K562 (cell line): ENCODE measurements at regions not wholly inside any gene's neighbourhood (a gene's known extent, or its start where the extent isn't known, plus 50 kb on each side); places are given as distances from the start of the nearest gene placed in this dataset.

Experiments
- ATAC-seq: fragments of 200-7000 bp; cut with Tn5 transposase; 3 replicates; pipeline ENCODE4 v1.9.1; 2020; ENCODE audit warnings: moderate library complexity
- BruUV-seq: library from RNA; stranded (reverse); fragments of 400-500 nt; replicated peaks from 2 replicates; lab custom pipeline; 2021; lab: Mats Ljungman, UMichigan
- CTCF ChIA-PET: fragments of 300-600 bp; formaldehyde crosslinking; extraction: SDS; loops from one replicate; lab custom pipeline; 2021; ENCODE audit warnings: low intra/inter-chr PET ratio; lab: Yijun Ruan, JAX
- POLR2A ChIA-PET: fragments of 300-600, 350-650 bp; sonication (Branson Sonifier 250); formaldehyde crosslinking; extraction: SDS; loops from one replicate; lab custom pipeline; 2021; ENCODE audit warnings: antibody characterized with exemption, inconsistent platforms; lab: Yijun Ruan, JAX
- DNase-seq, 4 experiments: peaks; one replicate each; pipeline versions ENCODE4 v3.0.0 to v3.0.0-alpha.2; 2011 to 2018; ENCODE audit warnings: low spot score in 3 of 4, mixed read lengths in 3 of 4; ENCODE audit errors: extremely low read depth in 1 of 4
- FAIRE-seq: peaks from 2 replicates; lab custom pipeline; 2011; peaks lifted over from hg19 to GRCh38; lab: Jason Lieb, UNC
- H2AFZ ChIP-seq: 2 replicates; pipeline ENCODE4 v1.6.0; 2011; ENCODE audit warnings: low read depth, low read length, control low read depth, inconsistent platforms
- H3K27ac ChIP-seq: fragments of 200-600 bp; 3 replicates; pipeline ENCODE4 v1.8.0; 2011; ENCODE audit warnings: low read depth, mild to moderate bottlenecking, control low read depth, inconsistent platforms, low read length, moderate library complexity, mixed read lengths; ENCODE audit errors: extremely low read depth
- H3K27me3 ChIP-seq, 2 experiments: fragments of 300-600 bp in 1 of 2; 2 replicates in 1 of 2; 3 replicates in 1 of 2; pipeline versions ENCODE4 v1.6.0 to v1.8.0; 2011; ENCODE audit warnings: inconsistent platforms in 2 of 2, low read length in 2 of 2, mild to moderate bottlenecking in 1 of 2, mixed read lengths in 1 of 2, moderate library complexity in 1 of 2; ENCODE audit not compliant: control insufficient read depth in 2 of 2, insufficient read depth in 2 of 2
- H3K36me3 ChIP-seq: fragments of 300-600 bp; 3 replicates; pipeline ENCODE4 v1.8.0; 2011; ENCODE audit warnings: mild to moderate bottlenecking, low read length, inconsistent platforms; ENCODE audit not compliant: control insufficient read depth, insufficient read depth
- H3K4me1 ChIP-seq, 2 experiments: fragments of 200-600 bp in 1 of 2; replicated peaks in 1 of 2; 2 replicates in 1 of 2; 3 replicates in 1 of 2; pipeline versions ENCODE4 v1.5.1 to v1.8.0; 2011; ENCODE audit warnings: inconsistent platforms in 2 of 2, low read length in 2 of 2, mild to moderate bottlenecking in 1 of 2, mixed read lengths in 1 of 2, moderate library complexity in 1 of 2; ENCODE audit not compliant: control insufficient read depth in 2 of 2, insufficient read depth in 2 of 2
- H3K4me2 ChIP-seq: 2 replicates; pipeline ENCODE4 v1.6.1; 2011; ENCODE audit warnings: low read length, control low read depth, inconsistent platforms, mixed read lengths; ENCODE audit not compliant: insufficient read depth
- H3K4me3 ChIP-seq: fragments of 200-600 bp; sonication (generic), shearing (Covaris generic); 2 replicates; pipeline ENCODE4 v1.5.1; 2016; ENCODE audit warnings: control low read depth, inconsistent platforms
- H3K79me2 ChIP-seq: fragments of 200-600 bp; 3 replicates; pipeline ENCODE4 v1.8.0; 2011; ENCODE audit warnings: low read length, inconsistent platforms; ENCODE audit not compliant: control insufficient read depth, insufficient read depth
- H3K9ac ChIP-seq, 2 experiments: 2 replicates each; pipeline versions ENCODE4 v1.6.0 to v1.6.1; 2011; ENCODE audit warnings: low read depth in 2 of 2, low read length in 2 of 2, control low read depth in 1 of 2, inconsistent platforms in 1 of 2, mild to moderate bottlenecking in 1 of 2, mixed read lengths in 1 of 2; ENCODE audit not compliant: insufficient read depth in 1 of 2
- H3K9me1 ChIP-seq: one replicate; pipeline ENCODE4 v1.6.0; 2011; ENCODE audit warnings: inconsistent platforms, mild to moderate bottlenecking, low read length, moderate library complexity; ENCODE audit not compliant: control insufficient read depth, insufficient read depth
- H3K9me3 ChIP-seq: replicated peaks from 2 replicates; pipeline ENCODE4 v1.5.1; 2011; ENCODE audit warnings: low read depth, low read length, inconsistent platforms; ENCODE audit not compliant: control insufficient read depth, insufficient read depth
- H4K20me1 ChIP-seq: replicated peaks from 2 replicates; pipeline ENCODE4 v1.6.1; 2011; ENCODE audit warnings: low read length, inconsistent platforms, mixed read lengths; ENCODE audit not compliant: control insufficient read depth, insufficient read depth
- HMGN3 ChIP-seq: IDR thresholded peaks from 2 replicates; pipeline ENCODE4 v1.6.1; 2011; ENCODE audit warnings: borderline replicate concordance, low read depth, mild to moderate bottlenecking, mixed read lengths, low read length; ENCODE audit not compliant: insufficient read length; ENCODE audit errors: extremely low read depth
- HSF4 ChIP-seq: fragments of 250-450 bp; sonication (Bioruptor Pico); IDR thresholded peaks from 2 replicates; pipeline ENCODE4 v2.1.2; 2022; ENCODE audit warnings: mild to moderate bottlenecking, moderate library complexity, borderline replicate concordance
- KLF1 ChIP-seq: fragments of 450-650 bp; IDR thresholded peaks from 2 replicates; pipeline ENCODE4 v1.6.1; 2016; ENCODE audit warnings: missing genetic modification characterization, missing compliant biosample characterization
- MYC ChIP-seq, 2 experiments: fragments of 250-450 bp in 1 of 2; sonication (Bioruptor Pico) in 1 of 2; IDR thresholded peaks; 2 replicates each; pipeline versions ENCODE4 v1.5.1 to v1.6.1; 2012 to 2021; ENCODE audit warnings: low read depth in 2 of 2, borderline replicate concordance in 1 of 2, improper control_type of control experiment in 1 of 2, low read length in 1 of 2, mild to moderate bottlenecking in 1 of 2, moderate library complexity in 1 of 2
- PTTG1 ChIP-seq: fragments of 450-650 bp; IDR thresholded peaks from 2 replicates; pipeline ENCODE4 v1.6.1; 2016; ENCODE audit warnings: low read depth, mild to moderate bottlenecking, missing genetic modification characterization, missing compliant biosample characterization
- SOX6 ChIP-seq: fragments of 450-650 bp; IDR thresholded peaks from 2 replicates; pipeline ENCODE4 v1.6.1; 2014; ENCODE audit warnings: mild to moderate bottlenecking
- TAF15 ChIP-seq: fragments of 200-400 bp; formaldehyde crosslinking; IDR thresholded peaks from 2 replicates; pipeline ENCODE4 v1.6.1; 2017; ENCODE audit warnings: mild to moderate bottlenecking, low read depth, low read length, moderate library complexity
- TSC22D4 ChIP-seq: fragments of 450-650 bp; IDR thresholded peaks from 2 replicates; pipeline ENCODE4 v1.6.1; 2016; ENCODE audit warnings: missing genetic modification characterization, missing biosample characterization, control low read depth
- ZNF143 ChIP-seq: sonication (generic); formaldehyde crosslinking; IDR thresholded peaks from 2 replicates; pipeline ENCODE4 v1.9.0; 2022; ENCODE audit warnings: mild to moderate bottlenecking, missing genetic modification reagents
- WGBS: fragments of 100-300 bp; shearing (Covaris generic); methylation state at CpG from one replicate; pipeline ENCODE4 v1.1.6; 2016; ENCODE audit warnings: low coverage, mixed read lengths; ENCODE audit not compliant: insufficient coverage; ENCODE audit errors: missing lambda C conversion rate; 5-methylcytosine and 5-hydroxymethylcytosine counted together
- in situ Hi-C: fragments of 300-500 bp; cut with MboI; formaldehyde crosslinking; loops from 4 replicates; pipeline ENCODE4 v1.15.0; 2018; ENCODE audit warnings: inconsistent platforms, mixed read lengths
- intact Hi-C: fragments of 100-400 bp; cut with micrococcal nuclease; formaldehyde crosslinking; loops from 2 replicates; pipeline ENCODE4 v1.14.2; 2022
- TF ChIP-seq, protein P1 (sequence below), 2 experiments: fragments of 450-650 bp; IDR thresholded peaks; 2 replicates each; pipeline ENCODE4 v1.6.1; 2016

DNA sequence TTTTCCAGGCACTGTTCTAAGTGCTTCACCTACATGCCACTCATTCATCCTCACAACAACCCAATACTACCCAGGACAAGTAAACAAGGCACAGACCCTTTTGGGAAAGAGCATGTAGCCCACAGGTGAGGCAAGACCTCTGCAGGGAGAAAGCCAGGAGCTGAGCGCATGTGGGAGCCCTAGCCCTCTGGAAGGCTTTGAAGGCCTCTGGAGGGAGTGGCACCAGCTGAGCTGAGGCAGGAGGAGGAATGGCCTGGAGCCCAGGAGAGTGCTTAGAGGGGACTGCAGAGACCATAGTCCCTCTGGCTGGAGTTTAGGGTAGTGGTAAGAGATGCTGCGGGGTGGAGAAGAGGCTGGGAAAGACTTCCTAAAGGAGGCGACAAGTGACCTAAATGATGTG is 516.5 kb downstream of the FUT8 start:
- no peak overlapping the region for H3K9ac ChIP-seq
- in situ Hi-C loops: no loop called here
- ChIA-PET POLR2A (no interaction called here), CTCF (no interaction called here)
- no peaks in the 10 kb centered on the region for H3K27me3 ChIP-seq
- no peak for DNase-seq
- no peak for FAIRE-seq
- TF ChIP-seq TAF15 (no peak), HSF4 (CRISPR knock-in tag) (no peak), KLF1 (tag) (no peak), SOX6 (no peak), ZNF143 (no peak), PTTG1 (tag) (no peak), MYC (IDR thresholded peaks at IDR 0.05; ENCODE audit: low read depth, low read length) (no peak), MYC (CRISPR knock-in tag; IDR thresholded peaks at IDR 0.05; ENCODE audit: borderline replicate concordance, low read depth) (no peak), HMGN3 (no peak), TSC22D4 (tag) (no peak)
- TF ChIP-seq, protein P1, sequence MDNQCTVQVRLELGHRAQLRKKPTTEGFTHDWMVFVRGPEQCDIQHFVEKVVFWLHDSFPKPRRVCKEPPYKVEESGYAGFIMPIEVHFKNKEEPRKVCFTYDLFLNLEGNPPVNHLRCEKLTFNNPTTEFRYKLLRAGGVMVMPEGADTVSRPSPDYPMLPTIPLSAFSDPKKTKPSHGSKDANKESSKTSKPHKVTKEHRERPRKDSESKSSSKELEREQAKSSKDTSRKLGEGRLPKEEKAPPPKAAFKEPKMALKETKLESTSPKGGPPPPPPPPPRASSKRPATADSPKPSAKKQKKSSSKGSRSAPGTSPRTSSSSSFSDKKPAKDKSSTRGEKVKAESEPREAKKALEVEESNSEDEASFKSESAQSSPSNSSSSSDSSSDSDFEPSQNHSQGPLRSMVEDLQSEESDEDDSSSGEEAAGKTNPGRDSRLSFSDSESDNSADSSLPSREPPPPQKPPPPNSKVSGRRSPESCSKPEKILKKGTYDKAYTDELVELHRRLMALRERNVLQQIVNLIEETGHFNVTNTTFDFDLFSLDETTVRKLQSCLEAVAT (IDR thresholded peaks at IDR 0.05): no peak
- no peaks in the 10 kb centered on the region for H3K79me2 ChIP-seq
- no peak overlapping the region for H3K4me2 ChIP-seq
- no peak overlapping the region for H3K4me3 ChIP-seq
- H3K27ac ChIP-seq: no peak overlapping the region
- intact Hi-C loops: no loop called here
- no TSS peak for BruUV-seq
- no peaks in the 10 kb centered on the region for H3K9me3 ChIP-seq
- WGBS: 0% methylated on average over 3 of the region's 3 CpGs
- H3K9me1 ChIP-seq: peaks cover 2% of the 10 kb centered on the region
- ATAC-seq: no peak
- no peaks in the 10 kb centered on the region for H4K20me1 ChIP-seq
- 0 out of 5 replicates have a peak, but pooled peaks cover 0 to 7% of the 10 kb centered on the region in 2 experiments for H3K4me1 ChIP-seq
- H2AFZ ChIP-seq: no peak overlapping the region
- H3K36me3 ChIP-seq: no peaks in the 10 kb centered on the region
